Brain microvascular endothelial cell (primary cell): ENCODE measurements at regions not wholly inside any gene's neighbourhood (a gene's known extent, or its start where the extent isn't known, plus 50 kb on each side); places are given as distances from the start of the nearest gene placed in this dataset.

Experiments
- DNase-seq: peaks from one replicate; pipeline ENCODE4 v3.0.0-alpha.2; 2020
- H3K27ac ChIP-seq: fragments of 250-450 bp; sonication (Bioruptor Pico); 2 replicates; pipeline ENCODE4 v1.5.1; 2020; ENCODE audit warnings: mild to moderate bottlenecking, moderate library complexity
- H3K27me3 ChIP-seq: fragments of 250-450 bp; sonication (Bioruptor Pico); replicated peaks from 2 replicates; pipeline ENCODE4 v1.5.1; 2020; ENCODE audit warnings: mild to moderate bottlenecking
- H3K36me3 ChIP-seq: fragments of 250-450 bp; sonication (Bioruptor Pico); replicated peaks from 2 replicates; pipeline ENCODE4 v1.5.1; 2020; ENCODE audit warnings: mild to moderate bottlenecking
- H3K4me3 ChIP-seq: 2 replicates; pipeline ENCODE4 v1.5.1; 2011; ENCODE audit warnings: low read depth, mild to moderate bottlenecking, control low read depth, low read length, moderate library complexity
- CTCF ChIP-seq: IDR thresholded peaks from 2 replicates; pipeline ENCODE4 v1.5.1; 2011; ENCODE audit warnings: low read depth, mild to moderate bottlenecking, moderate library complexity, low read length, control low read depth, inconsistent platforms; ENCODE audit errors: missing control alignments
- in situ Hi-C: cut with HindIII; loops from 2 replicates; pipeline ENCODE4 v1.10.0; 2017; ENCODE audit warnings: low sequenced_read_pairs, low pct_ligation_motif_present

DNA sequence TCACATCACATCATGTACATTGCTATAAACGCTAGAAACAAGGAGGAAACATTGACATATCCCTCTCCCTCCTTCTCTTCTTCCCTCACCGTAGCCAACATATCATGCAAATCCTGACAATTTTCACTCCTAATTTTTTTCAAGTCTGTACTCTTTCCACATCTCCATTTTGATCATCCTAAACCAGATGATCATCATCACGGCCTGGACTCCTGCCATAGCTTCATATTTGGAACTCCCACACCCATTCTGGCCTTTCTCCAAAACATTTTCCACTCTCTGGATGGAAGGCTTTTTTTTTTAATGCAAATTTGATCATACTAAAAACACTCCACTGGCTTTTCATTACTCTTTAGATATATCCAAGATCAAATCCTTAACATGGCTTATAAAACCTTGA, 248.0 kb upstream of the CNTN3 start:
- in situ Hi-C loops, result no loop called here
- no peak for TF ChIP-seq CTCF
- DNase-seq, result no peak

DNA sequence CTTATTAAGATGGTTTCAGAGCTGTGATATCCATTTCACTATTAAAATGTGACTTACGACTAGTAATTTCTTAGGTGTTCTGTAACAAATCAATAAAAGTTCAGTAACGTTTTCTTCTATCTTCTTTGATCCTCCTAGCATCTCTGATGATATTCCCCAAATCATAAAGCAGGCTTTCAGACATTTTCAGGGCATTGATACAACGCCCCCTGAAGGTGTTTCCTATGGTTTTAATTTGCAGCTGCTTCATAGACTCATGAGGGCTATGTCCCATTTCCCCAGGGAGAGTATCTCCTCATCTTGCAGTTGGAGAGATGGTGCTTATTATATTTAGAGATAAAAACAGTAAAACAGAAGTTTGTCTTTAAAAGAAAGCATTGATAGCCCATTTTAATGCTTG, 246.8 kb upstream of the CNTN3 start:
- Histone ChIP-seq H3K27ac (no peak overlapping the region), H3K36me3 (no peaks in the 10 kb centered on the region), H3K4me3 (no peak overlapping the region), H3K27me3 (no peaks in the 10 kb centered on the region)
- no peak for TF ChIP-seq CTCF
- no peak for DNase-seq
- in situ Hi-C loops, result no loop called here

More for the DNA sequence above, 248.0 kb upstream of the CNTN3 start:
- no peaks in the 10 kb centered on the region for H3K27me3 ChIP-seq
- no peak overlapping the region for H3K27ac ChIP-seq
- no peak overlapping the region for H3K4me3 ChIP-seq
- H3K36me3 ChIP-seq, result no peaks in the 10 kb centered on the region

- DNase-seq, result no peak
- no peak overlapping the region for H3K27ac ChIP-seq
- H3K36me3 ChIP-seq, result no peaks in the 10 kb centered on the region
- H3K27me3 ChIP-seq, result no peaks in the 10 kb centered on the region
- no peak for TF ChIP-seq CTCF
- in situ Hi-C loops, result no loop called here
- H3K4me3 ChIP-seq, result no peak overlapping the region
These were observed 243.6 kb upstream of the CNTN3 start for GRCh38 chr3:74858086-74858485.

GRCh38 chr3:74850381-74850780, 235.9 kb upstream of the CNTN3 start:
- no peak for TF ChIP-seq CTCF
- in situ Hi-C loops, result no loop called here
- Histone ChIP-seq H3K36me3 (no peaks in the 10 kb centered on the region), H3K27ac (no peak overlapping the region), H3K4me3 (no peak overlapping the region), H3K27me3 (no peaks in the 10 kb centered on the region)
- no peak for DNase-seq

DNA sequence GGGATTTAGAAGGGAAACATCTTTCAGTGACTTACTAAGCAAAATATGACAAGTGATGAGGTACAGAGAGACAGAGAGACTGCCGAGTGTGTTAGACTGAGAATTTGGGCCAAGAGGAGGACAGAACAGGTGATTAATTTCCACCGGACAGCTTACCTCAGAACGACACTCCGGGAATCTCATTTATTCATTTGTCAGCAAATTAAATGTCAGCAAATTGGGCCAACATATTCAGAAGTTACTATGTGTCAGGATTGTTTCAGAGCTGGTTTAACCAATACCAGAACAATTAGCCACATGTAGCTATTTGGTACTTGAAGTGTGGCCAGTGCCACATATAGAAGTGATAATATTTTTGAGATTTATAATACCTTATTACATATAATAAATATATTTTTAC, 232.6 kb upstream of the CNTN3 start:
- no peak for DNase-seq
- Histone ChIP-seq H3K27me3 (no peaks in the 10 kb centered on the region), H3K36me3 (no peaks in the 10 kb centered on the region), H3K4me3 (no peak overlapping the region), H3K27ac (no peak overlapping the region)
- in situ Hi-C loops, result no loop called here
- TF ChIP-seq CTCF, result no peak

DNA sequence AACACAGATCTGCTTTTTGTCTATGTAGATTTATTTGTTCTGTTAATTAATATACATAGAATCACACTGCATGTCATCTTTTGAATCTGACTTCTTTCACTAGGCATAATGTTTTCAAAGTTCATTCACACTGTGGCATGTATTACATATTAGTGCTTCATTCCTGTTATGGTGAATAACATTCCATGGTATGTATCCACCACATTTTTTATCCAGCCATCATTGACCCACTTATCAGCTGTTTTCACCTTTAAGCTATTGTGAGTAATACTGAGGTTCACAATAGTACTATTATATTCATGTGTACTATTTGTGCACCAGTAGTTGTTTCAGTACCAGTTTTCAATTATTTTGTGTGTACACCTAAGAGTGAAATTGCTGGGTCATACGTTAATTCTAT, 230.6 kb upstream of the CNTN3 start:
- Histone ChIP-seq H3K4me3 (no peak overlapping the region), H3K36me3 (no peaks in the 10 kb centered on the region), H3K27ac (no peak overlapping the region), H3K27me3 (no peaks in the 10 kb centered on the region)
- no peak for DNase-seq
- no peak for TF ChIP-seq CTCF
- in situ Hi-C loops, result no loop called here
